IPS DF 6.9 (cell line): ENCODE measurements at regions not wholly inside any gene's neighbourhood (a gene's known extent, or its start where the extent isn't known, plus 50 kb on each side); places are given as distances from the start of the nearest gene placed in this dataset.
"Not testable (repeated sequence)": the region's sequence is repeated elsewhere in the genome, so short reads cannot be mapped to it uniquely, and the experiment has no call there.

ENCODE experiments used
- DNase-seq: peaks from one replicate; pipeline ENCODE4 v3.0.0-alpha.2; 2013; ENCODE audit warnings: low read depth, low spot score
- H3K27ac ChIP-seq: one replicate; pipeline ENCODE4 v1.5.1; 2013; ENCODE audit warnings: low read length, control low read depth
- H3K27me3 ChIP-seq: 2 replicates; pipeline ENCODE4 v1.6.1; 2013; ENCODE audit warnings: mild to moderate bottlenecking, low read length; ENCODE audit not compliant: control insufficient read depth, insufficient read depth
- H3K36me3 ChIP-seq: 2 replicates; pipeline ENCODE4 v1.6.1; 2013; ENCODE audit warnings: low read length; ENCODE audit not compliant: control insufficient read depth, insufficient read depth
- H3K4me1 ChIP-seq: 2 replicates; pipeline ENCODE4 v1.6.1; 2013; ENCODE audit warnings: low read length; ENCODE audit not compliant: control insufficient read depth, insufficient read depth
- H3K4me3 ChIP-seq: 2 replicates; pipeline ENCODE4 v1.5.1; 2013; ENCODE audit warnings: mild to moderate bottlenecking, low read length
- H3K9me3 ChIP-seq: 2 replicates; pipeline ENCODE4 v1.6.1; 2013; ENCODE audit warnings: low read length, inconsistent platforms; ENCODE audit not compliant: control insufficient read depth, insufficient read depth
- WGBS: extraction: QIAGEN DNeasy Blood & Tissue Kit; methylation state at CpG from one replicate; pipeline ENCODE4 v1.1.7; 2013; ENCODE audit warnings: mixed read lengths, missing lambda C conversion rate; ENCODE audit not compliant: insufficient read length, insufficient coverage; 5-methylcytosine and 5-hydroxymethylcytosine counted together

- no CpG with 5 or more reads among the region's 2 CpGs for WGBS
- not testable (repeated sequence) for H3K9me3 ChIP-seq, H3K27ac ChIP-seq
Measured at GRCh38 chr5:34096033-34096432, 53.0 kb upstream of the C1QTNF3 start.

GRCh38 chr5:34099891-34100290, 56.9 kb upstream of the C1QTNF3 start:
- no CpG with 5 or more reads among the region's 3 CpGs for WGBS

More at GRCh38 chr5:34096033-34096432, 53.0 kb upstream of the C1QTNF3 start:
- H3K36me3 ChIP-seq, H3K4me1 ChIP-seq, H3K4me3 ChIP-seq, H3K27me3 ChIP-seq, DNase-seq: not testable (repeated sequence)

GRCh38 chr5:34101567-34101966, 58.6 kb upstream of the C1QTNF3 start:
- not testable (repeated sequence) for H3K4me3 ChIP-seq, H3K9me3 ChIP-seq, H3K4me1 ChIP-seq, DNase-seq, H3K27me3 ChIP-seq, H3K27ac ChIP-seq, H3K36me3 ChIP-seq

More at GRCh38 chr5:34099891-34100290, 56.9 kb upstream of the C1QTNF3 start:
- not testable (repeated sequence) for DNase-seq, H3K4me3 ChIP-seq, H3K27me3 ChIP-seq, H3K36me3 ChIP-seq, H3K9me3 ChIP-seq, H3K27ac ChIP-seq, H3K4me1 ChIP-seq

GRCh38 chr5:34108897-34109296, 65.9 kb upstream of the C1QTNF3 start:
- not testable (repeated sequence) for DNase-seq, H3K27me3 ChIP-seq, H3K27ac ChIP-seq, H3K4me3 ChIP-seq, H3K36me3 ChIP-seq, H3K9me3 ChIP-seq, H3K4me1 ChIP-seq
- WGBS = no CpG with 5 or more reads among the region's 2 CpGs

GRCh38 chr5:34124280-34124679, 81.3 kb upstream of the C1QTNF3 start:
- H3K9me3 ChIP-seq, DNase-seq, H3K4me3 ChIP-seq, H3K4me1 ChIP-seq, H3K27me3 ChIP-seq, H3K27ac ChIP-seq, H3K36me3 ChIP-seq: not testable (repeated sequence)
- WGBS = no CpG with 5 or more reads among the region's 3 CpGs

GRCh38 chr5:34125354-34125753, 82.3 kb upstream of the C1QTNF3 start:
- H3K36me3 ChIP-seq, H3K4me3 ChIP-seq, H3K9me3 ChIP-seq, H3K27me3 ChIP-seq, H3K27ac ChIP-seq, H3K4me1 ChIP-seq, DNase-seq: not testable (repeated sequence)
- no CpG with 5 or more reads among the region's 3 CpGs for WGBS

GRCh38 chr5:34126741-34127140, 83.7 kb upstream of the C1QTNF3 start:
- H3K27me3 ChIP-seq, H3K4me3 ChIP-seq, H3K9me3 ChIP-seq, H3K4me1 ChIP-seq, H3K36me3 ChIP-seq, H3K27ac ChIP-seq, DNase-seq: not testable (repeated sequence)
- WGBS = no CpG with 5 or more reads among the region's 3 CpGs

GRCh38 chr5:34127818-34128217, 84.8 kb upstream of the C1QTNF3 start:
- not testable (repeated sequence) for H3K9me3 ChIP-seq, DNase-seq, H3K36me3 ChIP-seq, H3K4me3 ChIP-seq, H3K4me1 ChIP-seq, H3K27ac ChIP-seq, H3K27me3 ChIP-seq
- no CpG with 5 or more reads among the region's 3 CpGs for WGBS

- not testable (repeated sequence) for H3K27ac ChIP-seq
Measured at GRCh38 chr5:34128890-34129289, 85.9 kb upstream of the C1QTNF3 start.

GRCh38 chr5:34154988-34155387, 112.0 kb upstream of the C1QTNF3 start:
- H3K4me1 ChIP-seq, H3K9me3 ChIP-seq, H3K27me3 ChIP-seq, DNase-seq, H3K4me3 ChIP-seq, H3K36me3 ChIP-seq, H3K27ac ChIP-seq: not testable (repeated sequence)
- no CpG with 5 or more reads among the region's 4 CpGs for WGBS

More at GRCh38 chr5:34128890-34129289, 85.9 kb upstream of the C1QTNF3 start:
- not testable (repeated sequence) for H3K36me3 ChIP-seq, H3K4me3 ChIP-seq, H3K27me3 ChIP-seq, H3K4me1 ChIP-seq, DNase-seq, H3K9me3 ChIP-seq

- not testable (repeated sequence) for DNase-seq, H3K36me3 ChIP-seq, H3K27me3 ChIP-seq, H3K9me3 ChIP-seq, H3K4me3 ChIP-seq, H3K27ac ChIP-seq, H3K4me1 ChIP-seq
- WGBS = no CpG with 5 or more reads among the region's 4 CpGs
Measured at GRCh38 chr5:34156703-34157414, 113.8 kb upstream of the C1QTNF3 start.
